ENCODE measurements at regions not wholly inside any gene's neighbourhood (a gene's known extent, or its start where the extent isn't known, plus 50 kb on each side); places are given as distances from the start of the nearest gene placed in this dataset.

GRCh38 chr1:50326026-50326425, 97.2 kb downstream of the DMRTA2 start:
- TF ChIP-seq JUND (IDR thresholded peaks at IDR 0.05) (no peak), RAD21 (IDR thresholded peaks at IDR 0.05; ENCODE audit: low read length) (no peak), SMC3 (IDR thresholded peaks at IDR 0.05; ENCODE audit: low read depth, low read length) (no peak), CTCF (IDR thresholded peaks at IDR 0.05) (no peak), POLR2AphosphoS5 (IDR thresholded peaks at IDR 0.05; ENCODE audit: low read depth, low read length) (no peak), EZH2phosphoT487 (IDR thresholded peaks at IDR 0.05; ENCODE audit: borderline replicate concordance, low read depth) (no peak), MAX (IDR thresholded peaks at IDR 0.05; ENCODE audit: low read depth) (no peak), YY1 (IDR thresholded peaks at IDR 0.05; ENCODE audit: low read depth) (no peak), PBX3 (IDR thresholded peaks at IDR 0.05) (no peak)
